H9 (cell line): ENCODE measurements at regions not wholly inside any gene's neighbourhood (a gene's known extent, or its start where the extent isn't known, plus 50 kb on each side); places are given as distances from the start of the nearest gene placed in this dataset.

Experiments used
- DNase-seq: peaks from one replicate; pipeline ENCODE4 v3.0.0-alpha.2; 2017
- H2AFZ ChIP-seq: one replicate; pipeline ENCODE4 v1.6.1; 2013; ENCODE audit warnings: mild to moderate bottlenecking, low read length, control low read depth, moderate library complexity
- H2AK5ac ChIP-seq: 2 replicates; pipeline ENCODE4 v1.6.1; 2013; ENCODE audit warnings: low read length, control low read depth, mixed read lengths; ENCODE audit not compliant: insufficient read length
- H2BK120ac ChIP-seq: one replicate; pipeline ENCODE4 v1.6.1; 2013; ENCODE audit warnings: low read depth, mild to moderate bottlenecking, low read length, control low read depth, inconsistent platforms; ENCODE audit not compliant: poor library complexity, severe bottlenecking
- H2BK12ac ChIP-seq: 2 replicates; pipeline ENCODE4 v1.6.1; 2013; ENCODE audit warnings: low read length, control low read depth, mixed read lengths, low read depth; ENCODE audit not compliant: insufficient read length
- H2BK15ac ChIP-seq: 2 replicates; pipeline ENCODE4 v1.6.1; 2013; ENCODE audit warnings: low read depth, low read length, control low read depth
- H2BK20ac ChIP-seq: one replicate; pipeline ENCODE4 v1.6.1; 2013; ENCODE audit warnings: low read depth, mild to moderate bottlenecking, low read length, control low read depth, inconsistent platforms; ENCODE audit not compliant: poor library complexity, severe bottlenecking
- H2BK5ac ChIP-seq: 2 replicates; pipeline ENCODE4 v1.6.1; 2013; ENCODE audit warnings: low read length, control low read depth, mixed read lengths; ENCODE audit not compliant: insufficient read length
- H3K14ac ChIP-seq: 2 replicates; pipeline ENCODE4 v1.6.1; 2013; ENCODE audit warnings: low read length, control low read depth; ENCODE audit not compliant: insufficient read depth
- H3K18ac ChIP-seq: 2 replicates; pipeline ENCODE4 v1.6.1; 2013; ENCODE audit warnings: low read depth, mild to moderate bottlenecking, mixed read lengths, low read length, control low read depth; ENCODE audit not compliant: insufficient read length
- H3K23ac ChIP-seq: 2 replicates; pipeline ENCODE4 v1.6.1; 2013; ENCODE audit warnings: low read length, control low read depth, mixed read lengths, low read depth; ENCODE audit not compliant: insufficient read length
- H3K23me2 ChIP-seq: 2 replicates; pipeline ENCODE4 v1.6.1; 2013; ENCODE audit warnings: low read depth, mild to moderate bottlenecking, mixed read lengths, low read length, control low read depth; ENCODE audit not compliant: insufficient read length, poor library complexity, severe bottlenecking
- H3K27ac ChIP-seq: 2 replicates; pipeline ENCODE4 v1.5.1; 2013; ENCODE audit warnings: low read length, control low read depth, mixed read lengths, low read depth; ENCODE audit not compliant: insufficient read length
- H3K27me3 ChIP-seq: 2 replicates; pipeline ENCODE4 v1.6.1; 2013; ENCODE audit warnings: low read length, control low read depth, inconsistent platforms; ENCODE audit not compliant: insufficient read depth
- H3K4ac ChIP-seq: 2 replicates; pipeline ENCODE4 v1.6.1; 2013; ENCODE audit warnings: low read depth, mild to moderate bottlenecking, control low read depth, inconsistent platforms, low read length, moderate library complexity
- H3K4me1 ChIP-seq: 2 replicates; pipeline ENCODE4 v1.6.1; 2013; ENCODE audit warnings: low read length, control low read depth, inconsistent platforms; ENCODE audit not compliant: insufficient read depth
- H3K4me2 ChIP-seq: 2 replicates; pipeline ENCODE4 v1.6.1; 2013; ENCODE audit warnings: low read length, control low read depth, mixed read lengths; ENCODE audit not compliant: insufficient read length, insufficient read depth
- H3K56ac ChIP-seq: 2 replicates; pipeline ENCODE4 v1.6.1; 2013; ENCODE audit warnings: low read depth, mild to moderate bottlenecking, mixed read lengths, low read length, control low read depth; ENCODE audit not compliant: insufficient read length
- H3K79me1 ChIP-seq: 2 replicates; pipeline ENCODE4 v1.6.1; 2013; ENCODE audit warnings: low read depth, mild to moderate bottlenecking, moderate library complexity, low read length, control low read depth, inconsistent platforms; ENCODE audit not compliant: insufficient read depth, poor library complexity, severe bottlenecking
- H3K79me2 ChIP-seq: 2 replicates; pipeline ENCODE4 v1.6.1; 2013; ENCODE audit warnings: low read length, control low read depth, inconsistent platforms; ENCODE audit not compliant: insufficient read depth
- H3K9ac ChIP-seq: 2 replicates; pipeline ENCODE4 v1.6.1; 2013; ENCODE audit warnings: low read length, control low read depth, mixed read lengths; ENCODE audit not compliant: insufficient read length; ENCODE audit errors: extremely low read depth
- H3K9me3 ChIP-seq: one replicate; pipeline ENCODE4 v1.6.1; 2013; ENCODE audit warnings: low read depth, low read length, inconsistent platforms; ENCODE audit not compliant: control insufficient read depth
- H3T11ph ChIP-seq: one replicate; pipeline ENCODE4 v1.6.1; 2013; ENCODE audit warnings: mild to moderate bottlenecking, low read length, control low read depth, inconsistent platforms
- H4K20me1 ChIP-seq: one replicate; pipeline ENCODE4 v1.6.1; 2013; ENCODE audit not compliant: control insufficient read depth, insufficient read length, insufficient read depth
- H4K5ac ChIP-seq: 2 replicates; pipeline ENCODE4 v1.6.1; 2013; ENCODE audit warnings: low read depth, mild to moderate bottlenecking, mixed read lengths, low read length, control low read depth; ENCODE audit not compliant: insufficient read length
- H4K8ac ChIP-seq: replicated peaks from 2 replicates; pipeline ENCODE4 v1.6.1; 2013; ENCODE audit warnings: low read length, control low read depth, mixed read lengths, low read depth; ENCODE audit not compliant: insufficient read length
- H4K91ac ChIP-seq: 2 replicates; pipeline ENCODE4 v1.6.1; 2013; ENCODE audit warnings: low read depth, mild to moderate bottlenecking, moderate library complexity, mixed read lengths, low read length, control low read depth; ENCODE audit not compliant: insufficient read length
- H3K27ac Mint-ChIP-seq, 3 experiments: 2 replicates in 2 of 3; 3 replicates in 1 of 3; pipeline ENCODE4 v1.8.0; 2020 to 2021; ENCODE audit warnings: mixed read lengths in 3 of 3, mild to moderate bottlenecking in 1 of 3, moderate library complexity in 1 of 3
- H3K27me3 Mint-ChIP-seq: 2 replicates; pipeline ENCODE4 v1.8.0; 2021; ENCODE audit warnings: low read depth, mild to moderate bottlenecking, moderate library complexity, mixed read lengths
- H3K36me3 Mint-ChIP-seq, 3 experiments: 2 replicates in 2 of 3; 3 replicates in 1 of 3; pipeline ENCODE4 v1.8.0; 2020 to 2021; ENCODE audit warnings: low read depth in 3 of 3, mixed read lengths in 3 of 3; ENCODE audit not compliant: insufficient read depth in 1 of 3
- H3K4me1 Mint-ChIP-seq, 2 experiments: 2 replicates each; pipeline ENCODE4 v1.8.0; 2020; ENCODE audit warnings: mixed read lengths in 2 of 2
- H3K4me3 Mint-ChIP-seq, 2 experiments: 2 replicates in 1 of 2; 3 replicates in 1 of 2; pipeline ENCODE4 v1.8.0; 2020 to 2021; ENCODE audit warnings: mild to moderate bottlenecking in 2 of 2, mixed read lengths in 2 of 2, moderate library complexity in 1 of 2
- H3K9me3 Mint-ChIP-seq, 2 experiments: 2 replicates in 1 of 2; 3 replicates in 1 of 2; pipeline ENCODE4 v1.8.0; 2020; ENCODE audit warnings: mild to moderate bottlenecking in 2 of 2, mixed read lengths in 2 of 2, moderate library complexity in 1 of 2
- WGBS: extraction: QIAGEN DNeasy Blood & Tissue Kit; methylation state at CpG from one replicate; pipeline ENCODE4 v1.1.7; 2013; ENCODE audit warnings: missing lambda C conversion rate, low lambda C conversion rate, mixed read lengths; ENCODE audit not compliant: insufficient read length; ENCODE audit errors: extremely low coverage; 5-methylcytosine and 5-hydroxymethylcytosine counted together
- TF ChIP-seq, protein P1 (sequence below): fragments of 200-600 bp; sonication (generic); conservative IDR thresholded peaks from 3 replicates; pipeline ENCODE4 v1.8.0; 2021; ENCODE audit warnings: antibody characterized with exemption, mild to moderate bottlenecking

DNA sequence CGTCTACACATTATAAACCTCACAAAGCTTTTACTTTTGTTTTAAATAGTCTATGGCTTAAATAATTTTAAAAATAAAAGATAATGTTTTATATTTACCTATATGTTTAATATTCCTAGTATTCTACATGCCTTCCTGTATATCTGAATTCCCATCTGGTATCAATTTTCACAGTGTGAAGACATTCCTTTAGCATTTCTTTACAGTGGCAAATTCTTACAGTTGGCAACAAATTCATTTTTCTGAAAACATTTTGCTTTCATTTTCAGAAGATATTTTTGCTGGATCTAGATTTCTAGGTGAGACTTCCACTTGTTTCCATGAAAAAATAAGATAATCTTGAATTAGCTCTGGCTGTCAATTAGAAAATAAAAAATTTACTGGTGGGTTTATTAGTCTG lies 471.4 kb upstream of the NAALADL2 start:
- H2BK12ac ChIP-seq: no peak overlapping the region
- WGBS: no CpG with 5 or more reads among the region's 1 CpG
- H3K79me2 ChIP-seq: no peaks in the 10 kb centered on the region
- H2AFZ ChIP-seq: no peak overlapping the region
- H3K27me3 Mint-ChIP-seq: no peaks in the 10 kb centered on the region
- no peak overlapping the region for H2BK5ac ChIP-seq
- H3K9me3 Mint-ChIP-seq: peaks cover 17 to 29% of the 10 kb centered on the region in 2 experiments; a peak in 4 of 5 replicates
- H3K9ac ChIP-seq: no peak overlapping the region
- no peak overlapping the region for H2BK15ac ChIP-seq
- no peak overlapping the region for H2BK120ac ChIP-seq
- no peaks in the 10 kb centered on the region; the same call in 1 of the 2 replicates for H3K4me1 ChIP-seq
- no peaks in the 10 kb centered on the region for H3K9me3 ChIP-seq
- no peak overlapping the region for H3K4ac ChIP-seq
- H3K18ac ChIP-seq: no peak overlapping the region
- H3K27ac Mint-ChIP-seq: no peak overlapping the region
- H2AK5ac ChIP-seq: no peak overlapping the region
- H3K4me1 Mint-ChIP-seq: peaks cover 5 to 11% of the 10 kb centered on the region in 2 experiments; a peak in 3 of 4 replicates
- H2BK20ac ChIP-seq: no peak overlapping the region
- TF ChIP-seq, protein P1, sequence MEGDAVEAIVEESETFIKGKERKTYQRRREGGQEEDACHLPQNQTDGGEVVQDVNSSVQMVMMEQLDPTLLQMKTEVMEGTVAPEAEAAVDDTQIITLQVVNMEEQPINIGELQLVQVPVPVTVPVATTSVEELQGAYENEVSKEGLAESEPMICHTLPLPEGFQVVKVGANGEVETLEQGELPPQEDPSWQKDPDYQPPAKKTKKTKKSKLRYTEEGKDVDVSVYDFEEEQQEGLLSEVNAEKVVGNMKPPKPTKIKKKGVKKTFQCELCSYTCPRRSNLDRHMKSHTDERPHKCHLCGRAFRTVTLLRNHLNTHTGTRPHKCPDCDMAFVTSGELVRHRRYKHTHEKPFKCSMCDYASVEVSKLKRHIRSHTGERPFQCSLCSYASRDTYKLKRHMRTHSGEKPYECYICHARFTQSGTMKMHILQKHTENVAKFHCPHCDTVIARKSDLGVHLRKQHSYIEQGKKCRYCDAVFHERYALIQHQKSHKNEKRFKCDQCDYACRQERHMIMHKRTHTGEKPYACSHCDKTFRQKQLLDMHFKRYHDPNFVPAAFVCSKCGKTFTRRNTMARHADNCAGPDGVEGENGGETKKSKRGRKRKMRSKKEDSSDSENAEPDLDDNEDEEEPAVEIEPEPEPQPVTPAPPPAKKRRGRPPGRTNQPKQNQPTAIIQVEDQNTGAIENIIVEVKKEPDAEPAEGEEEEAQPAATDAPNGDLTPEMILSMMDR: no peak
- H3K36me3 Mint-ChIP-seq: peaks cover 21 to 41% (median 28%) of the 10 kb centered on the region in 3 experiments
- H3K56ac ChIP-seq: no peak overlapping the region
- no peak overlapping the region for H4K8ac ChIP-seq
- no peak overlapping the region for H4K91ac ChIP-seq
- no peak for DNase-seq
- no peak overlapping the region for H3K23ac ChIP-seq
- H3K4me2 ChIP-seq: no peak overlapping the region
- H3K23me2 ChIP-seq: no peaks in the 10 kb centered on the region
- no peak overlapping the region for H3T11ph ChIP-seq
- no peaks in the 10 kb centered on the region for H3K27me3 ChIP-seq
- H3K27ac ChIP-seq: no peak overlapping the region
- H4K5ac ChIP-seq: no peak overlapping the region
- no peak overlapping the region for H3K4me3 Mint-ChIP-seq
- no peaks in the 10 kb centered on the region for H4K20me1 ChIP-seq
- no peaks in the 10 kb centered on the region for H3K79me1 ChIP-seq
- no peak overlapping the region for H3K14ac ChIP-seq
